SK-N-SH treated with all-trans-retinoic acid at 6 μM for 48 hours (cell line): ENCODE measurements at regions not wholly inside any gene's neighbourhood (a gene's known extent, or its start where the extent isn't known, plus 50 kb on each side); places are given as distances from the start of the nearest gene placed in this dataset.

Experiments
- ARNTL ChIP-seq: fragments of 450-650 bp; formaldehyde crosslinking; IDR thresholded peaks from 2 replicates; pipeline ENCODE4 v1.5.0; 2020; ENCODE audit warnings: low read depth, mild to moderate bottlenecking, moderate library complexity, borderline replicate concordance
- CSDC2 ChIP-seq: fragments of 250-450 bp; sonication (Bioruptor Pico); IDR thresholded peaks from 2 replicates; pipeline ENCODE4 v1.5.0; 2020; ENCODE audit warnings: mild to moderate bottlenecking, moderate library complexity
- OSR1 ChIP-seq: fragments of 250-450 bp; sonication (Bioruptor Pico); IDR thresholded peaks from 2 replicates; pipeline ENCODE4 v1.8.0; 2022; ENCODE audit warnings: moderate library complexity, mild to moderate bottlenecking, inconsistent platforms
- PPARA ChIP-seq: fragments of 250-450 bp; sonication (Bioruptor Pico); IDR thresholded peaks from 2 replicates; pipeline ENCODE4 v1.5.0; 2020; ENCODE audit warnings: mild to moderate bottlenecking, borderline replicate concordance
- RARB ChIP-seq: fragments of 250-450 bp; sonication (Bioruptor Pico); IDR thresholded peaks from 2 replicates; pipeline ENCODE4 v1.8.0; 2021; ENCODE audit warnings: mild to moderate bottlenecking, moderate library complexity
- SNAI2 ChIP-seq: fragments of 250-450 bp; sonication (Bioruptor Pico); IDR thresholded peaks from 2 replicates; pipeline ENCODE4 v1.5.0; 2020; ENCODE audit warnings: mild to moderate bottlenecking, moderate library complexity
- ZNF565 ChIP-seq: fragments of 450-650 bp; formaldehyde crosslinking; conservative IDR thresholded peaks from 2 replicates; pipeline ENCODE4 v1.5.0; 2020; ENCODE audit warnings: low read depth, mild to moderate bottlenecking, moderate library complexity
- ZNF8 ChIP-seq: fragments of 450-650 bp; formaldehyde crosslinking; IDR thresholded peaks from 2 replicates; pipeline ENCODE4 v1.5.0; 2020; ENCODE audit warnings: mild to moderate bottlenecking, moderate library complexity
- TF ChIP-seq, protein P1 (sequence below): fragments of 250-450 bp; sonication (Bioruptor Pico); IDR thresholded peaks from 2 replicates; pipeline ENCODE4 v1.5.1; 2020; ENCODE audit warnings: low read depth, mild to moderate bottlenecking, moderate library complexity
- TF ChIP-seq, protein P2 (sequence below): fragments of 250-450 bp; sonication (Bioruptor Pico); IDR thresholded peaks from 2 replicates; pipeline ENCODE4 v1.8.0; 2020; ENCODE audit warnings: mild to moderate bottlenecking, moderate library complexity, borderline replicate concordance
- TF ChIP-seq, protein P3 (sequence below): fragments of 250-450 bp; sonication (Bioruptor Pico); IDR thresholded peaks from 2 replicates; pipeline ENCODE4 v1.5.0; 2020; ENCODE audit warnings: mild to moderate bottlenecking, moderate library complexity

DNA sequence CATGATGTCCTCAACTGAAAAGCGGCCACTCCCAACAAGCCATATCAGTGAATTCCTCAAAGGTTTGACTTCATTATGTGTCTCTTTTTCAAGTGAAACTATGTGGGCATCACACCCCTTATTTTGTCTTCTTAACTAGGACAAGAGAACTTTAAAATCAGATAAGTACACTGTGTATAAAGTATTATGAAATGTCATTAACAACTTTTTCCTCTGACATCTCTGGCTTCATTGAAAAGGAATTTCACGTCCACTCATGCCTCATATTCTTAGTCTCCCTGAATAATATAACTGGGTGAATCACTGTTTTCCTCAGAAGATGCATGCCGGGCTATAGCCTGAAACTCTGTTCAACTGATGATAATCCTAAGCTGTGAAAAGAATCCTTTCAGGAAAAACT, 415.8 kb downstream of the ACTL7B start:
- TF ChIP-seq ZNF8 (CRISPR knock-in tag) = no peak
- TF ChIP-seq, protein P1, sequence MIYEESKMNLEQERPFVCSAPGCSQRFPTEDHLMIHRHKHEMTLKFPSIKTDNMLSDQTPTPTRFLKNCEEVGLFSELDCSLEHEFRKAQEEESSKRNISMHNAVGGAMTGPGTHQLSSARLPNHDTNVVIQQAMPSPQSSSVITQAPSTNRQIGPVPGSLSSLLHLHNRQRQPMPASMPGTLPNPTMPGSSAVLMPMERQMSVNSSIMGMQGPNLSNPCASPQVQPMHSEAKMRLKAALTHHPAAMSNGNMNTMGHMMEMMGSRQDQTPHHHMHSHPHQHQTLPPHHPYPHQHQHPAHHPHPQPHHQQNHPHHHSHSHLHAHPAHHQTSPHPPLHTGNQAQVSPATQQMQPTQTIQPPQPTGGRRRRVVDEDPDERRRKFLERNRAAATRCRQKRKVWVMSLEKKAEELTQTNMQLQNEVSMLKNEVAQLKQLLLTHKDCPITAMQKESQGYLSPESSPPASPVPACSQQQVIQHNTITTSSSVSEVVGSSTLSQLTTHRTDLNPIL = no peak
- no peak for TF ChIP-seq OSR1 (CRISPR knock-in tag)
- TF ChIP-seq ARNTL (CRISPR knock-in tag) = no peak
- TF ChIP-seq PPARA (CRISPR knock-in tag) = no peak
- TF ChIP-seq ZNF565 = no peak
- no peak for TF ChIP-seq SNAI2 (CRISPR knock-in tag)
- TF ChIP-seq RARB (CRISPR knock-in tag) = no peak
- TF ChIP-seq CSDC2 (CRISPR knock-in tag) = no peak
- TF ChIP-seq, protein P2, sequence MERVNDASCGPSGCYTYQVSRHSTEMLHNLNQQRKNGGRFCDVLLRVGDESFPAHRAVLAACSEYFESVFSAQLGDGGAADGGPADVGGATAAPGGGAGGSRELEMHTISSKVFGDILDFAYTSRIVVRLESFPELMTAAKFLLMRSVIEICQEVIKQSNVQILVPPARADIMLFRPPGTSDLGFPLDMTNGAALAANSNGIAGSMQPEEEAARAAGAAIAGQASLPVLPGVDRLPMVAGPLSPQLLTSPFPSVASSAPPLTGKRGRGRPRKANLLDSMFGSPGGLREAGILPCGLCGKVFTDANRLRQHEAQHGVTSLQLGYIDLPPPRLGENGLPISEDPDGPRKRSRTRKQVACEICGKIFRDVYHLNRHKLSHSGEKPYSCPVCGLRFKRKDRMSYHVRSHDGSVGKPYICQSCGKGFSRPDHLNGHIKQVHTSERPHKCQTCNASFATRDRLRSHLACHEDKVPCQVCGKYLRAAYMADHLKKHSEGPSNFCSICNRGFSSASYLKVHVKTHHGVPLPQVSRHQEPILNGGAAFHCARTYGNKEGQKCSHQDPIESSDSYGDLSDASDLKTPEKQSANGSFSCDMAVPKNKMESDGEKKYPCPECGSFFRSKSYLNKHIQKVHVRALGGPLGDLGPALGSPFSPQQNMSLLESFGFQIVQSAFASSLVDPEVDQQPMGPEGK (CRISPR knock-in tag) = no peak
- TF ChIP-seq, protein P3, sequence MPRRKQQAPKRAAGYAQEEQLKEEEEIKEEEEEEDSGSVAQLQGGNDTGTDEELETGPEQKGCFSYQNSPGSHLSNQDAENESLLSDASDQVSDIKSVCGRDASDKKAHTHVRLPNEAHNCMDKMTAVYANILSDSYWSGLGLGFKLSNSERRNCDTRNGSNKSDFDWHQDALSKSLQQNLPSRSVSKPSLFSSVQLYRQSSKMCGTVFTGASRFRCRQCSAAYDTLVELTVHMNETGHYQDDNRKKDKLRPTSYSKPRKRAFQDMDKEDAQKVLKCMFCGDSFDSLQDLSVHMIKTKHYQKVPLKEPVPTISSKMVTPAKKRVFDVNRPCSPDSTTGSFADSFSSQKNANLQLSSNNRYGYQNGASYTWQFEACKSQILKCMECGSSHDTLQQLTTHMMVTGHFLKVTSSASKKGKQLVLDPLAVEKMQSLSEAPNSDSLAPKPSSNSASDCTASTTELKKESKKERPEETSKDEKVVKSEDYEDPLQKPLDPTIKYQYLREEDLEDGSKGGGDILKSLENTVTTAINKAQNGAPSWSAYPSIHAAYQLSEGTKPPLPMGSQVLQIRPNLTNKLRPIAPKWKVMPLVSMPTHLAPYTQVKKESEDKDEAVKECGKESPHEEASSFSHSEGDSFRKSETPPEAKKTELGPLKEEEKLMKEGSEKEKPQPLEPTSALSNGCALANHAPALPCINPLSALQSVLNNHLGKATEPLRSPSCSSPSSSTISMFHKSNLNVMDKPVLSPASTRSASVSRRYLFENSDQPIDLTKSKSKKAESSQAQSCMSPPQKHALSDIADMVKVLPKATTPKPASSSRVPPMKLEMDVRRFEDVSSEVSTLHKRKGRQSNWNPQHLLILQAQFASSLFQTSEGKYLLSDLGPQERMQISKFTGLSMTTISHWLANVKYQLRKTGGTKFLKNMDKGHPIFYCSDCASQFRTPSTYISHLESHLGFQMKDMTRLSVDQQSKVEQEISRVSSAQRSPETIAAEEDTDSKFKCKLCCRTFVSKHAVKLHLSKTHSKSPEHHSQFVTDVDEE = no peak
